ENCODE measurements at regions not wholly inside any gene's neighbourhood (a gene's known extent, or its start where the extent isn't known, plus 50 kb on each side); places are given as distances from the start of the nearest gene placed in this dataset.
"Not testable (repeated sequence)": the region's sequence is repeated elsewhere in the genome, so short reads cannot be mapped to it uniquely, and the experiment has no call there.

GRCh38 chr1:10943041-10943440, 69.4 kb upstream of the TARDBP start:
- DNase-seq = no peak

- no peak for DNase-seq
These were observed 68.3 kb upstream of the TARDBP start for GRCh38 chr1:10943991-10944730.

- DNase-seq = no peak
These were observed 66.4 kb upstream of the TARDBP start for GRCh38 chr1:10945991-10946509.

- DNase-seq = no peak
These were observed 65.3 kb upstream of the TARDBP start for GRCh38 chr1:10947181-10947580.

GRCh38 chr1:10947691-10948462, 64.6 kb upstream of the TARDBP start:
- DNase-seq = no peak

- no peak for DNase-seq
These were observed 64.0 kb upstream of the TARDBP start for GRCh38 chr1:10948463-10948775.

- no peak for DNase-seq
These were observed 61.9 kb upstream of the TARDBP start for GRCh38 chr1:10950316-10951172.

- DNase-seq = not testable (repeated sequence)
These were observed 61.2 kb upstream of the TARDBP start for GRCh38 chr1:10951298-10951697.

- DNase-seq = no peak
These were observed 60.5 kb upstream of the TARDBP start for GRCh38 chr1:10951961-10952360.

GRCh38 chr1:10953505-10954193, 58.8 kb upstream of the TARDBP start:
- no peak for DNase-seq

- DNase-seq = no peak
These were observed 55.3 kb upstream of the TARDBP start for GRCh38 chr1:10957133-10957532.

GRCh38 chr1:10958614-10959013, 53.8 kb upstream of the TARDBP start:
- DNase-seq = no peak

- peak in 1 of 2 experiments; percentile 46 for DNase-seq
These were observed 51.8 kb upstream of the TARDBP start for GRCh38 chr1:10960411-10961299.

- DNase-seq = no peak
These were observed 51.1 kb upstream of the TARDBP start for GRCh38 chr1:10961300-10961833.

GRCh38 chr1:10962483-10962882, 50.0 kb upstream of the TARDBP start:
- no peak for DNase-seq
